ENCODE measurements at regions not wholly inside any gene's neighbourhood (a gene's known extent, or its start where the extent isn't known, plus 50 kb on each side); places are given as distances from the start of the nearest gene placed in this dataset.

- Histone ChIP-seq H3K4me1 (0 out of 2 replicates have a peak, but pooled peaks cover 6% of the 10 kb centered on the region), H3K36me3 (no peaks in the 10 kb centered on the region), H3K27me3 (no peaks in the 10 kb centered on the region), H3K4me3 (ENCODE audit: low read depth, low read length) (no peak overlapping the region), H3K9me3 (no peaks in the 10 kb centered on the region)
- DNase-seq: no peak
- TF ChIP-seq CTCF (IDR thresholded peaks at IDR 0.05; ENCODE audit: low read depth, low read length): no peak
Observed at GRCh38 chr5:14942212-14942611, 70.6 kb upstream of the ANKH start.

- Histone ChIP-seq H3K4me3 (ENCODE audit: low read depth, low read length) (no peak overlapping the region), H3K36me3 (no peaks in the 10 kb centered on the region), H3K4me1 (0 out of 2 replicates have a peak, but pooled peaks cover 2% of the 10 kb centered on the region), H3K27me3 (peaks cover 6% of the 10 kb centered on the region; the same call in 1 of the 2 replicates), H3K9me3 (no peaks in the 10 kb centered on the region)
- no peak for TF ChIP-seq CTCF (IDR thresholded peaks at IDR 0.05; ENCODE audit: low read depth, low read length)
- no peak for DNase-seq
Observed at GRCh38 chr5:14937254-14937653, 65.7 kb upstream of the ANKH start.

GRCh38 chr5:14936588-14936987, 65.0 kb upstream of the ANKH start:
- DNase-seq: no peak
- Histone ChIP-seq H3K4me1 (no peaks in the 10 kb centered on the region), H3K36me3 (no peaks in the 10 kb centered on the region), H3K27me3 (peaks cover 6% of the 10 kb centered on the region; the same call in 1 of the 2 replicates), H3K4me3 (ENCODE audit: low read depth, low read length) (no peak overlapping the region), H3K9me3 (no peaks in the 10 kb centered on the region)
- no peak for TF ChIP-seq CTCF (IDR thresholded peaks at IDR 0.05; ENCODE audit: low read depth, low read length)

- TF ChIP-seq CTCF (IDR thresholded peaks at IDR 0.05; ENCODE audit: low read depth, low read length): no peak
- DNase-seq: no peak
- Histone ChIP-seq H3K36me3 (no peaks in the 10 kb centered on the region), H3K27me3 (peaks cover 6% of the 10 kb centered on the region; the same call in 1 of the 2 replicates), H3K4me3 (ENCODE audit: low read depth, low read length) (no peak overlapping the region), H3K4me1 (no peaks in the 10 kb centered on the region), H3K9me3 (no peaks in the 10 kb centered on the region)
Observed at GRCh38 chr5:14935341-14935740, 63.8 kb upstream of the ANKH start.

GRCh38 chr5:14932902-14933469, 61.4 kb upstream of the ANKH start:
- DNase-seq: no peak
- H3K36me3 ChIP-seq: no peaks in the 10 kb centered on the region
- H3K4me1 ChIP-seq: no peaks in the 10 kb centered on the region
- H3K4me3 ChIP-seq (ENCODE audit: low read depth, low read length): no peak overlapping the region
- no peak for TF ChIP-seq CTCF (IDR thresholded peaks at IDR 0.05; ENCODE audit: low read depth, low read length)
- H3K9me3 ChIP-seq: no peaks in the 10 kb centered on the region
- peaks cover 6% of the 10 kb centered on the region; the same call in 1 of the 2 replicates for H3K27me3 ChIP-seq

- no peak for TF ChIP-seq CTCF (IDR thresholded peaks at IDR 0.05; ENCODE audit: low read depth, low read length)
- Histone ChIP-seq H3K27me3 (no peaks in the 10 kb centered on the region), H3K4me3 (ENCODE audit: low read depth, low read length) (no peak overlapping the region), H3K36me3 (no peaks in the 10 kb centered on the region), H3K4me1 (no peaks in the 10 kb centered on the region), H3K9me3 (no peaks in the 10 kb centered on the region)
- DNase-seq: no peak
Observed at GRCh38 chr5:14930486-14930885, 58.9 kb upstream of the ANKH start.

All from BE2C (cell line).